CD1c-positive myeloid dendritic cell (primary cell): ENCODE measurements at regions not wholly inside any gene's neighbourhood (a gene's known extent, or its start where the extent isn't known, plus 50 kb on each side); places are given as distances from the start of the nearest gene placed in this dataset.
A peak's percentile ranks its signal among the peaks of the same experiment; 100 is the strongest.
"Not testable (repeated sequence)": the region's sequence is repeated elsewhere in the genome, so short reads cannot be mapped to it uniquely, and the experiment has no call there.

Source experiments
- DNase-seq: peaks from one replicate; pipeline ENCODE4 v3.0.0-alpha.2; 2016; ENCODE audit errors: extremely low spot score

- peak; percentile 8 for DNase-seq
Measured at GRCh38 chrX:66914080-66914479, 275.2 kb upstream of the EDA2R start.

- no peak for DNase-seq
Measured at GRCh38 chrX:66912417-66912816, 273.5 kb upstream of the EDA2R start.

GRCh38 chrX:66902081-66902480 lies 263.2 kb upstream of the EDA2R start:
- no peak for DNase-seq

GRCh38 chrX:66900886-66901285 lies 262.0 kb upstream of the EDA2R start:
- DNase-seq, result no peak

- DNase-seq, result no peak
Measured at GRCh38 chrX:66892004-66892403, 253.1 kb upstream of the EDA2R start.

GRCh38 chrX:66889418-66889817 lies 250.5 kb upstream of the EDA2R start:
- no peak for DNase-seq

- no peak for DNase-seq
Measured at GRCh38 chrX:66882101-66882500, 243.2 kb upstream of the EDA2R start.

GRCh38 chrX:66876776-66877175 lies 237.9 kb upstream of the EDA2R start:
- no peak for DNase-seq

GRCh38 chrX:66872771-66873170 lies 233.9 kb upstream of the EDA2R start:
- no peak for DNase-seq

GRCh38 chrX:66863721-66864120 lies 224.8 kb upstream of the EDA2R start:
- DNase-seq, result no peak

GRCh38 chrX:66833426-66833825 lies 194.5 kb upstream of the EDA2R start:
- no peak for DNase-seq

- no peak for DNase-seq
Measured at GRCh38 chrX:66815227-66815626, 176.3 kb upstream of the EDA2R start.

GRCh38 chrX:66794514-66794913 lies 155.6 kb upstream of the EDA2R start:
- DNase-seq, result not testable (repeated sequence)

GRCh38 chrX:66766318-66766717 lies 127.4 kb upstream of the EDA2R start:
- no peak for DNase-seq

GRCh38 chrX:66760651-66761050 lies 121.8 kb upstream of the EDA2R start:
- no peak for DNase-seq

- no peak for DNase-seq
Measured at GRCh38 chrX:66756717-66757116, 117.8 kb upstream of the EDA2R start.

- no peak for DNase-seq
Measured at GRCh38 chrX:66751136-66751782, 112.4 kb upstream of the EDA2R start.

GRCh38 chrX:66744519-66744918 lies 105.6 kb upstream of the EDA2R start:
- not testable (repeated sequence) for DNase-seq

- DNase-seq, result peak; percentile 46
Measured at GRCh38 chrX:66731398-66731797, 92.5 kb upstream of the EDA2R start.

GRCh38 chrX:66728818-66729271 lies 90.0 kb upstream of the EDA2R start:
- DNase-seq, result peak; percentile 48

- DNase-seq, result no peak
Measured at GRCh38 chrX:66717926-66718325, 79.0 kb upstream of the EDA2R start.

- no peak for DNase-seq
Measured at GRCh38 chrX:66698273-66699204, 59.7 kb upstream of the EDA2R start.

GRCh38 chrX:66692512-66692911 lies 53.6 kb upstream of the EDA2R start:
- DNase-seq, result not testable (repeated sequence)
